HFF-Myc (cell line): ENCODE measurements at regions not wholly inside any gene's neighbourhood (a gene's known extent, or its start where the extent isn't known, plus 50 kb on each side); places are given as distances from the start of the nearest gene placed in this dataset.
A peak's percentile ranks its signal among the peaks of the same experiment; 100 is the strongest.

Source experiments
- DNase-seq: peaks from one replicate; pipeline ENCODE4 v3.0.0-alpha.2; 2011; ENCODE audit warnings: low read depth; ENCODE audit errors: extremely low read depth
- H3K4me3 ChIP-seq: replicated peaks from 2 replicates; pipeline ENCODE4 v1.5.1; 2011; ENCODE audit warnings: low read depth, mild to moderate bottlenecking, control low read depth, low read length
- TF ChIP-seq, protein P1 (sequence below): IDR thresholded peaks from 2 replicates; pipeline ENCODE4 v1.5.1; 2012; ENCODE audit warnings: mild to moderate bottlenecking, low read depth, low read length, control low read depth; ENCODE audit errors: missing control alignments

GRCh38 chr13:70964874-70965273 is 856.6 kb upstream of the KLHL1 start:
- no peak for DNase-seq
- TF ChIP-seq, protein P1, sequence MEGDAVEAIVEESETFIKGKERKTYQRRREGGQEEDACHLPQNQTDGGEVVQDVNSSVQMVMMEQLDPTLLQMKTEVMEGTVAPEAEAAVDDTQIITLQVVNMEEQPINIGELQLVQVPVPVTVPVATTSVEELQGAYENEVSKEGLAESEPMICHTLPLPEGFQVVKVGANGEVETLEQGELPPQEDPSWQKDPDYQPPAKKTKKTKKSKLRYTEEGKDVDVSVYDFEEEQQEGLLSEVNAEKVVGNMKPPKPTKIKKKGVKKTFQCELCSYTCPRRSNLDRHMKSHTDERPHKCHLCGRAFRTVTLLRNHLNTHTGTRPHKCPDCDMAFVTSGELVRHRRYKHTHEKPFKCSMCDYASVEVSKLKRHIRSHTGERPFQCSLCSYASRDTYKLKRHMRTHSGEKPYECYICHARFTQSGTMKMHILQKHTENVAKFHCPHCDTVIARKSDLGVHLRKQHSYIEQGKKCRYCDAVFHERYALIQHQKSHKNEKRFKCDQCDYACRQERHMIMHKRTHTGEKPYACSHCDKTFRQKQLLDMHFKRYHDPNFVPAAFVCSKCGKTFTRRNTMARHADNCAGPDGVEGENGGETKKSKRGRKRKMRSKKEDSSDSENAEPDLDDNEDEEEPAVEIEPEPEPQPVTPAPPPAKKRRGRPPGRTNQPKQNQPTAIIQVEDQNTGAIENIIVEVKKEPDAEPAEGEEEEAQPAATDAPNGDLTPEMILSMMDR, result no peak

DNA sequence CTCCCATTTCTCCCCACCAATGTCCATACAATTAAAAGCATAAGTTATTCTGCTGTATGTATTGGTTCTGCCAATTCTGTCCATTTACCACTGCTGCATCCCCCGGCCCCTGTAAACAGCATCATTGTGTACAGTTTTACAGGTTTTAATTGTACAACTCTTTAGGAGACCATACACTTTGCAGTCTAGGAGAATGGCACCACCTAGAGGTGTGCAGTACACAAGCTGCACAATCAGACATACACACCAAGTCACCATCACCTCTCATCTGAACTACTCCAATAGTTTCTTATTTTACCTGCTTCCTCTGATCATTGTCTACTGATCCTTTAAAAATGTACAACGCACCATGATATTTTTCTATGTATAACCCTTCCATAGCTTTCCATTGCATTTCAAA is 855.9 kb upstream of the KLHL1 start:
- DNase-seq, result no peak
- H3K4me3 ChIP-seq, result no peak overlapping the region
- TF ChIP-seq, protein P1, result no peak

More at GRCh38 chr13:70964874-70965273, 856.6 kb upstream of the KLHL1 start:
- no peak overlapping the region for H3K4me3 ChIP-seq

DNA sequence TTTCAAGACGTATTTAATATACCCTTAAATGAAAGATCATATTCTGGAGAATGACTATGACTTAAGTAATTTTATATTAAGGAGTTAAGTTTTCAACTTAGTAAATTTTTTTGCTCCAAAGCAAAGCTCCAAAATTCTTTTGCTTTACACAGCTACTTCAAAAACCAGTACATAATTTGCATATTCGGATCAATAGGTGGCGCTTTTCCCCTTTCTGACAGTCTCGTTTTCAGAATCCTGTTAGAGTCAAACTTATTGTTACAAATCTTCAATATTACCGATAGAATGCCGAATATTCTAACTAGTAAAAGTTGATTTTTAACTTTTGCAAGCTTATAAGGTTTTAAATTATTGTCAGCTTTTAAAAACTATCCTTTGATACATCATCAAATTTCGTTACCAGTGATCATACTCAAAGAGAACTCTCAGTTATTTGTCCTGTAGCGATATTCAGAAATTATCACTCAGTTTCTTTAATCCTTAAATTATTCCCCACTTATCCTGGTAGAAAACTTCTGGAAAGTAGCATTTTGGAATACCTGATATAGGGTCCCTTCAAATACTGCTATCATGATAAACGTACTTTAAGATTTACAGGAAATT is 852.7 kb upstream of the KLHL1 start:
- TF ChIP-seq, protein P1, result peak; percentile 41
- peak; percentile 5 for DNase-seq
- H3K4me3 ChIP-seq, result no peak overlapping the region

DNA sequence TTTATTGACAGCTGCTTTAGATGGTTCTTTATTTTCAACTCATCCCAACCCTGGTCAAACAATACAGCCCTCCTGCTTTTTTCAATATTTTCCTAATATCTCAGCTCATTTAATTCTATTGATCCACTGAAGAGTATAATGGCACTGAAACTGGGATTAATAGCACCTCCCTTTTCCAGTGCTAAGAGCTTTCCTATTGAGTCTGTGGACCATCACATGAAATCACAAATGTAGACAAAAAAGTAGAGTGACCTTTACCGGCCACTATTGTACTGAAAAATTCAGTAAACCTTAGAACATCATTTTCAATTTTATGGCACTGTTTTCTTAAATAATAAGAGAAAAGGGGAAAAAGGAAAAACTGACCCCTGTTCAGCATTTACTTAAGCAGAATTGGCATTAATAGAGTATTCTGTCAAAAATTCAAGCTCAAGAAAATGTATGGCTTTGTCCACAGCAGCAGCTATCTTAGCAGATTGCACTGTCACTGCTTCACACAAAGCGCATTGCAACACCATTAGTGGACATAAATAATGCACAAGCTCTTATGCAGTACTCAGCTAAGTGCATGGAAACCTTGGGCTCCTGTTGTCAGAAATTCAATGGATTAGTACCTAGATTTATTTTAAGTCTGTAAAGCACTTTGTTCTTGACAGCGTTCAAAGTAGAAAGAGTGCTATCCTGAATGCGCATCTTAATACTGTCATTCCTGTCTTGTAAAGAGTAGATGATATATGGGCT is 851.0 kb upstream of the KLHL1 start:
- TF ChIP-seq, protein P1, result no peak
- no peak for DNase-seq
- H3K4me3 ChIP-seq, result no peak overlapping the region

DNA sequence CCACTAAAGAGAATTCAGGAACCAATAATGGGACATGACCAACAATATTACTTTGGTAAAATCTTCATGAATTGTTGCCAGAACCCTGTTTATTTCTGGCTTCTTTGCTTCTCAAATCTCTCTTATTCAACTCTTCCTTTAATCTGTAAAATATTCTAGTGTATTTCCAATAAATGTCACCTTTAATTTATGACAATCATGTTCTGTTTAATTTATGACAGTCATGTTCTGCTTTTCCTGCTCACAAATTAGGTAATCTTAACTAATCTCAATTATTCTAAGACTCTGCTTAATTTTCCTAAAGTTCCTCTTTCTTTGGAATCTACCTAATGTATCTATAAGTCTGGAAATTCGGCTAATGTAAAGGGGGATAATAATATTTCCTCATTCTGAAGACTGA is 847.6 kb upstream of the KLHL1 start:
- TF ChIP-seq, protein P1, result no peak
- H3K4me3 ChIP-seq, result no peak overlapping the region
- no peak for DNase-seq

DNA sequence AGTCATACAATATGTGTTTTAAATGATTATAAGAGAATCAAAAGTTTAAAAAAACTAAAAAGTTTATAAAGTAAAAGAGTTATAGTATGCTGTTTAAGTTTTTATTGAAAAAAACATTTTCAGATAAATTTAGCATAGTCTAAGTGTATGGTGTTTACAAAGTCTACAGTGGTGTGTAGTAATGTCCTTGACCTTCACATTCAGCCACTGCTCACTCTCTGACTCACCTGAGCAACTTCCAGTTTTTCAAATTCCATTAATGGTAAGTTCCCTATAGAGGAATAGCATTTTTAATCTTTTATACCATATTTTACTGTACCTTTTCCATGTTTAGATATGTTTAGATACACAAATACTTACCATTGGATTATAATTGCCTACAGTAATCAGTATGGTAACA is 842.4 kb upstream of the KLHL1 start:
- TF ChIP-seq, protein P1, result no peak
- DNase-seq, result no peak
- H3K4me3 ChIP-seq, result no peak overlapping the region
